ENCODE measurements at regions not wholly inside any gene's neighbourhood (a gene's known extent, or its start where the extent isn't known, plus 50 kb on each side); places are given as distances from the start of the nearest gene placed in this dataset.

DNA sequence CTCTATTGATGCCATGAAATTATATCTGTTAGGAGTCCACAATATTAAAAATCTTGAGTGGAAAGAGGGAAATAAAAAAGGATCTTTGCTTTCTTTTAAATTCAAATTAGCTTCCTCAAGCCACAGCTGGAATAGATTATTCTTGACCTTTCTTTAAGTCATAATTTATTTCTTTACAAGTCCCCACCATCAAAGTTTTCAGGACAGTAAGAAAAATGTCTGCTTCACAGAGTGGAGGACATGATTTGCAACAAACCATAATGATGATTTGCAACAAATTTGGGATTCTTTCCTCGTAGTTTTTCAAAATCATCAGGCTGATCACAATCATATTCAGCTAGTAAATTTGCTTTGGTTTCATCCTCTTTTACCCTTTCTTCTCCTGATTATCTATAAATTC, 301.8 kb upstream of the NRIP1 start:
- peaks cover 31% of the 10 kb centered on the region for H3K9me3 Mint-ChIP-seq
- Histone ChIP-seq H3K4me2 (peak overlapping the region; percentile 62), H3K4me3 (no peak overlapping the region), H3K9me3 (ENCODE audit: low read depth) (no peaks in the 10 kb centered on the region), H3K27ac (no peak overlapping the region), H3F3A (ENCODE audit: low read depth) (peaks cover 4% of the 10 kb centered on the region), H3K36me3 (no peaks in the 10 kb centered on the region), H3K9ac (no peak overlapping the region), H3K27me3 (no peaks in the 10 kb centered on the region), H3K79me2 (ENCODE audit: low read depth) (no peaks in the 10 kb centered on the region), H4K20me1 (ENCODE audit: low read depth) (no peaks in the 10 kb centered on the region), H2AFZ (replicated peaks) (no peak overlapping the region), H3K4me1 (peaks cover 18% of the 10 kb centered on the region)
- no peak overlapping the region for H3K4me3 Mint-ChIP-seq
- peaks cover 28% of the 10 kb centered on the region for H3K4me1 Mint-ChIP-seq
- no peak for TF ChIP-seq EZH2phosphoT487 (IDR thresholded peaks at IDR 0.05)
- TF ChIP-seq CTCF (IDR thresholded peaks at IDR 0.05) = no peak
- no peak for TF ChIP-seq EZH2 (IDR thresholded peaks at IDR 0.05)
- DNase-seq (ENCODE audit: low spot score) = no peak
- peaks cover 6% of the 10 kb centered on the region for H3K27me3 Mint-ChIP-seq (ENCODE audit: insufficient read depth, low read depth)
- H3K36me3 Mint-ChIP-seq = peaks cover 6% of the 10 kb centered on the region
- H3K27ac Mint-ChIP-seq = peak overlapping the region; percentile 64

GRCh38 chr21:15367061-15367626, 302.3 kb upstream of the NRIP1 start:
- peak overlapping the region; percentile 64 for H3K27ac Mint-ChIP-seq

GRCh38 chr21:15370462-15370975, 305.7 kb upstream of the NRIP1 start:
- H3K4me3 Mint-ChIP-seq = no peak overlapping the region
- no peak overlapping the region for H3K27ac ChIP-seq

More at GRCh38 chr21:15367061-15367626, 302.3 kb upstream of the NRIP1 start:
- no peaks in the 10 kb centered on the region for H4K20me1 ChIP-seq (ENCODE audit: low read depth)
- peak overlapping the region; percentile 62 for H3K4me2 ChIP-seq
- peaks cover 4% of the 10 kb centered on the region for H3F3A ChIP-seq (ENCODE audit: low read depth)
- H3K27me3 Mint-ChIP-seq (ENCODE audit: insufficient read depth, low read depth) = peaks cover 6% of the 10 kb centered on the region
- peaks cover 28% of the 10 kb centered on the region for H3K4me1 Mint-ChIP-seq
- H3K79me2 ChIP-seq (ENCODE audit: low read depth) = no peaks in the 10 kb centered on the region
- H3K4me1 ChIP-seq = peaks cover 18% of the 10 kb centered on the region
- no peak overlapping the region for H3K27ac ChIP-seq
- peak; percentile 66 for DNase-seq (ENCODE audit: low spot score)
- no peaks in the 10 kb centered on the region for H3K27me3 ChIP-seq
- peak overlapping the region; percentile 73 for H2AFZ ChIP-seq (replicated peaks)
- peaks cover 6% of the 10 kb centered on the region for H3K36me3 Mint-ChIP-seq
- no peaks in the 10 kb centered on the region for H3K36me3 ChIP-seq
- H3K9ac ChIP-seq = no peak overlapping the region
- H3K4me3 ChIP-seq = no peak overlapping the region
- H3K9me3 Mint-ChIP-seq = peaks cover 30% of the 10 kb centered on the region
- no peak for TF ChIP-seq EZH2 (IDR thresholded peaks at IDR 0.05)
- TF ChIP-seq CTCF (IDR thresholded peaks at IDR 0.05) = no peak
- TF ChIP-seq EZH2phosphoT487 (IDR thresholded peaks at IDR 0.05) = no peak
- H3K4me3 Mint-ChIP-seq = no peak overlapping the region
- H3K9me3 ChIP-seq (ENCODE audit: low read depth) = no peaks in the 10 kb centered on the region

More at GRCh38 chr21:15370462-15370975, 305.7 kb upstream of the NRIP1 start:
- no peak for DNase-seq (ENCODE audit: low spot score)
- Mint-ChIP-seq H3K27ac (peak overlapping the region; percentile 79), H3K36me3 (peaks cover 6% of the 10 kb centered on the region), H3K9me3 (peaks cover 13% of the 10 kb centered on the region), H3K4me1 (peaks cover 28% of the 10 kb centered on the region), H3K27me3 (ENCODE audit: insufficient read depth, low read depth) (peaks cover 6% of the 10 kb centered on the region)
- Histone ChIP-seq H3K4me2 (no peak overlapping the region), H3K4me1 (peaks cover 18% of the 10 kb centered on the region), H3K9ac (no peak overlapping the region), H3K4me3 (no peak overlapping the region), H3K36me3 (no peaks in the 10 kb centered on the region), H3K27me3 (no peaks in the 10 kb centered on the region), H3K9me3 (ENCODE audit: low read depth) (no peaks in the 10 kb centered on the region), H3K79me2 (ENCODE audit: low read depth) (no peaks in the 10 kb centered on the region), H3F3A (ENCODE audit: low read depth) (peaks cover 4% of the 10 kb centered on the region), H4K20me1 (ENCODE audit: low read depth) (no peaks in the 10 kb centered on the region), H2AFZ (replicated peaks) (peak overlapping the region; percentile 45)
- TF ChIP-seq EZH2 (IDR thresholded peaks at IDR 0.05) (no peak), CTCF (IDR thresholded peaks at IDR 0.05) (no peak), EZH2phosphoT487 (IDR thresholded peaks at IDR 0.05) (no peak)

Measured in neural progenitor cell (in vitro differentiated cells).